GM12865 (cell line): ENCODE measurements at regions not wholly inside any gene's neighbourhood (a gene's known extent, or its start where the extent isn't known, plus 50 kb on each side); places are given as distances from the start of the nearest gene placed in this dataset.

Experiments
- DNase-seq: peaks from one replicate; pipeline ENCODE4 v3.0.0; 2010; ENCODE audit warnings: low read depth
- H3K4me3 ChIP-seq: 2 replicates; pipeline ENCODE4 v1.5.1; 2011; ENCODE audit warnings: mild to moderate bottlenecking, low read depth, low read length, control low read depth
- CTCF ChIP-seq: IDR thresholded peaks from 2 replicates; pipeline ENCODE4 v1.5.1; 2011; ENCODE audit warnings: low read length, control low read depth, low read depth, inconsistent platforms; ENCODE audit not compliant: insufficient read depth; ENCODE audit errors: missing control alignments

- TF ChIP-seq CTCF = no peak
- DNase-seq = no peak
- H3K4me3 ChIP-seq = no peak overlapping the region
These were observed 199.8 kb downstream of the ZFP36L2 start for GRCh38 chr2:43026426-43027096.

- H3K4me3 ChIP-seq = no peak overlapping the region
- no peak for TF ChIP-seq CTCF
- no peak for DNase-seq
These were observed 200.6 kb downstream of the ZFP36L2 start for GRCh38 chr2:43025709-43026295.

- no peak overlapping the region for H3K4me3 ChIP-seq
- TF ChIP-seq CTCF = peak; percentile 79
- DNase-seq = peak; percentile 38
These were observed 201.8 kb downstream of the ZFP36L2 start for GRCh38 chr2:43024515-43025011.

- H3K4me3 ChIP-seq = no peak overlapping the region
- no peak for DNase-seq
- TF ChIP-seq CTCF = no peak
These were observed 202.5 kb downstream of the ZFP36L2 start for GRCh38 chr2:43023791-43024514.

GRCh38 chr2:43022896-43023295, 203.5 kb downstream of the ZFP36L2 start:
- no peak overlapping the region for H3K4me3 ChIP-seq
- DNase-seq = no peak
- TF ChIP-seq CTCF = no peak

- no peak overlapping the region for H3K4me3 ChIP-seq
- DNase-seq = no peak
- TF ChIP-seq CTCF = peak; percentile 24
These were observed 204.5 kb downstream of the ZFP36L2 start for GRCh38 chr2:43021791-43022509.
